Suprapubic skin (tissue), 4 donors: ENCODE measurements at regions not wholly inside any gene's neighbourhood (a gene's known extent, or its start where the extent isn't known, plus 50 kb on each side); places are given as distances from the start of the nearest gene placed in this dataset.

ENCODE experiments used
- DNase-seq, 2 donors: peaks; one replicate each; pipeline ENCODE4 v3.0.0-alpha.2; 2019; ENCODE audit warnings: low spot score in 2 of 2
- H3K27ac ChIP-seq: fragments of 200-600 bp; sonication (generic); one replicate; pipeline ENCODE4 v1.5.1; 2019
- H3K27me3 ChIP-seq: fragments of 200-600 bp; sonication (generic); one replicate; pipeline ENCODE4 v1.5.1; 2019
- H3K36me3 ChIP-seq: fragments of 200-600 bp; sonication (generic); one replicate; pipeline ENCODE4 v1.5.1; 2019
- H3K4me1 ChIP-seq: fragments of 200-600 bp; sonication (generic); one replicate; pipeline ENCODE4 v1.5.1; 2019
- H3K4me3 ChIP-seq: fragments of 200-600 bp; sonication (generic); one replicate; pipeline ENCODE4 v1.5.1; 2019; ENCODE audit warnings: mild to moderate bottlenecking
- H3K9me3 ChIP-seq: fragments of 200-600 bp; sonication (generic); one replicate; pipeline ENCODE4 v1.5.1; 2019
- EP300 ChIP-seq: sonication (generic); formaldehyde crosslinking; IDR thresholded peaks from one replicate; pipeline ENCODE4 v1.6.1; 2017; ENCODE audit warnings: antibody characterized with exemption
- POLR2A ChIP-seq, 2 donors: fragments of 450-650 bp; IDR thresholded peaks; one replicate each; pipeline ENCODE4 v1.6.1; 2017; ENCODE audit warnings: antibody characterized with exemption in 2 of 2, mild to moderate bottlenecking in 2 of 2, moderate library complexity in 2 of 2
- POLR2AphosphoS5 ChIP-seq, 3 donors: sonication (generic); formaldehyde crosslinking; IDR thresholded peaks; one replicate each; pipeline ENCODE4 v1.6.1; 2017; ENCODE audit warnings: antibody characterized with exemption in 3 of 3
- WGBS: methylation state at CpG from one replicate; pipeline ENCODE4 v1.1.5; 2018; 5-methylcytosine and 5-hydroxymethylcytosine counted together
- TF ChIP-seq, protein P1 (sequence below), 2 donors: fragments of 200-600 bp in 1 of 2; fragments of 450-650 bp in 1 of 2; sonication (generic) in 1 of 2; IDR thresholded peaks; one replicate each; pipeline ENCODE4 v1.5.1; 2016 to 2019; ENCODE audit warnings: antibody characterized with exemption in 2 of 2, mild to moderate bottlenecking in 1 of 2, moderate library complexity in 1 of 2

DNA sequence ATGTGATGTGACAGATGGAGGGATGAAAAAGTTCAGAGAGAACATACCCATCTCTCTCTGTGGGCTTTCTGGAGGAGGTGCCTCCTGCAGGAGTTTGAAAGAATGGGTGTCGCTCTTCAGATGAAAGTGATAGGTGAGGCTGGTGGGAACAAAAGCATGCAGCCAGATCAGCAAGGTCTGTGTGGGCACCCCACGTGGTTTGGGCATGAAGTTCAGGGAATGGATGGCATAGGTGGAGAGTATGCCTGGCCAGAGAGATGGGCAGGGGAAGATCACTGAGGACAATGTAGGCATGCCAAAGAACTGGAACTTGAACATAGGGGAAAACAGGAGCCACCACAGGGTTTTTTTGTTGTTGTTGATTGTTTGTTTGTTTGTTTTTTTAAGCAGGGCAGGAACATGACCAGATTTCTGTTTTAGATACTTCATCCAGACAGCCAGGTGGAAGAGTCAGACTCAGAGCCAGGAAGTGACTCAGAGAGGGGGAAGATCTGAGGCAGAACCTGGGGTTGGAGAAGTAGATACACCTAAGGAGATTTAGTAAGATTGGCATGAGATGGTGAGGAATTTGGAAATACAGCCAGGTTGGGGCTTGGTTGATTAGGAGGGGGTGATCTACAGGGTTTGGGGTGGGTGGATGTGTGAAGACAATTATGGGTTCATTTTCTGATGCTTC lies 64.8 kb upstream of the CLSTN2 start:
- Histone ChIP-seq H3K27ac (no peak overlapping the region), H3K36me3 (no peaks in the 10 kb centered on the region), H3K9me3 (peaks cover 3% of the 10 kb centered on the region), H3K4me1 (no peaks in the 10 kb centered on the region), H3K4me3 (no peak overlapping the region), H3K27me3 (no peaks in the 10 kb centered on the region)
- 51% methylated on average over 2 of the region's 2 CpGs for WGBS
- TF ChIP-seq POLR2A (IDR thresholded peaks at IDR 0.05) (no peak), POLR2AphosphoS5 (IDR thresholded peaks at IDR 0.05) (no peak), EP300 (no peak)
- TF ChIP-seq, protein P1, sequence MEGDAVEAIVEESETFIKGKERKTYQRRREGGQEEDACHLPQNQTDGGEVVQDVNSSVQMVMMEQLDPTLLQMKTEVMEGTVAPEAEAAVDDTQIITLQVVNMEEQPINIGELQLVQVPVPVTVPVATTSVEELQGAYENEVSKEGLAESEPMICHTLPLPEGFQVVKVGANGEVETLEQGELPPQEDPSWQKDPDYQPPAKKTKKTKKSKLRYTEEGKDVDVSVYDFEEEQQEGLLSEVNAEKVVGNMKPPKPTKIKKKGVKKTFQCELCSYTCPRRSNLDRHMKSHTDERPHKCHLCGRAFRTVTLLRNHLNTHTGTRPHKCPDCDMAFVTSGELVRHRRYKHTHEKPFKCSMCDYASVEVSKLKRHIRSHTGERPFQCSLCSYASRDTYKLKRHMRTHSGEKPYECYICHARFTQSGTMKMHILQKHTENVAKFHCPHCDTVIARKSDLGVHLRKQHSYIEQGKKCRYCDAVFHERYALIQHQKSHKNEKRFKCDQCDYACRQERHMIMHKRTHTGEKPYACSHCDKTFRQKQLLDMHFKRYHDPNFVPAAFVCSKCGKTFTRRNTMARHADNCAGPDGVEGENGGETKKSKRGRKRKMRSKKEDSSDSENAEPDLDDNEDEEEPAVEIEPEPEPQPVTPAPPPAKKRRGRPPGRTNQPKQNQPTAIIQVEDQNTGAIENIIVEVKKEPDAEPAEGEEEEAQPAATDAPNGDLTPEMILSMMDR (IDR thresholded peaks at IDR 0.05) = no peak
- DNase-seq = no peak

DNA sequence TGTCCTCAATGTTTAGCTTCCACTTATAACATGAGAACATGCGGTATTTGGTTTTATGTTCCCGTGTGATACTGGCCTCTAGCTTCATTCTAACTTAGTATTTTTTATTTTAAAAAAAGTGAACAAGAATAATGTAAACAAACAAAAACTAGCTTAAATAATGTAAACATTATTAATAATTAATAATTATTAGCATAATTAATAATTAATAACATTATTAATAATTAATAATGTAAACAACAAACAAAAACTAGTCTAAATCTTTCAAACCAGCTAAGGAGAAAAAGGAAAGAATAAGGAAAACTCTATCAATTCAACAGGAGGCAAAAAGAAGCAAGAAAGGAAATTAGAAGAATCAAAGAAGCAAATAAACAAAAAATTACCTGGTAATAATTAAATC lies 66.2 kb upstream of the CLSTN2 start:
- Histone ChIP-seq H3K27ac (no peak overlapping the region), H3K27me3 (no peaks in the 10 kb centered on the region), H3K9me3 (peaks cover 3% of the 10 kb centered on the region), H3K4me3 (no peak overlapping the region), H3K36me3 (no peaks in the 10 kb centered on the region), H3K4me1 (no peaks in the 10 kb centered on the region)
- DNase-seq = no peak
- TF ChIP-seq POLR2AphosphoS5 (IDR thresholded peaks at IDR 0.05) = no peak
- TF ChIP-seq POLR2A (IDR thresholded peaks at IDR 0.05) = no peak
- TF ChIP-seq, protein P1 (IDR thresholded peaks at IDR 0.05) = no peak
- TF ChIP-seq EP300 = no peak
- WGBS = 93% methylated on average over 2 of the region's 2 CpGs

DNA sequence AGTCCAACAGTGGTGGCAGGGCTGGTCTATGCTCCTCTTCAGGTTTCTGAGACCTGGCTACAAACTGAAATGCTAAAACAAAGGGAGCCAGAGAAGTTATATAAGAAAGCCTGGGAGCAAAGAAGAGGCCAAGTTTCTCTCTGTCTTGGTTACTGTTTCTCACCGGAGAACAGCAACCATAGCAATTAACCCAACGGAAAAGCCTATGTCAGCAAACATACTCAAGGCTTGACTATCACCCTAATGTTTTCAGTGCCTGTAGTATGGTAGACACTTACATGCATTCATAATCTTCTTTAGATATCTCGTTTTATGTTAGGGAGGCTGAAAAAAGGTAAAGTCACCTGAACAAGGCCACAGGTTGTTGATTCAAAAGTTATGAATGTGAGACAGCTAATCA lies 86.3 kb upstream of the CLSTN2 start:
- H3K4me3 ChIP-seq = no peak overlapping the region
- no peak overlapping the region for H3K27ac ChIP-seq
- no peak for DNase-seq
- no peaks in the 10 kb centered on the region for H3K36me3 ChIP-seq
- WGBS = 34% methylated on average over 3 of the region's 3 CpGs
- H3K4me1 ChIP-seq = no peaks in the 10 kb centered on the region
- TF ChIP-seq POLR2A (IDR thresholded peaks at IDR 0.05) (no peak), POLR2AphosphoS5 (IDR thresholded peaks at IDR 0.05) (no peak), EP300 (no peak)
- TF ChIP-seq, protein P1 (IDR thresholded peaks at IDR 0.05) = no peak
- no peaks in the 10 kb centered on the region for H3K27me3 ChIP-seq
- no peaks in the 10 kb centered on the region for H3K9me3 ChIP-seq

DNA sequence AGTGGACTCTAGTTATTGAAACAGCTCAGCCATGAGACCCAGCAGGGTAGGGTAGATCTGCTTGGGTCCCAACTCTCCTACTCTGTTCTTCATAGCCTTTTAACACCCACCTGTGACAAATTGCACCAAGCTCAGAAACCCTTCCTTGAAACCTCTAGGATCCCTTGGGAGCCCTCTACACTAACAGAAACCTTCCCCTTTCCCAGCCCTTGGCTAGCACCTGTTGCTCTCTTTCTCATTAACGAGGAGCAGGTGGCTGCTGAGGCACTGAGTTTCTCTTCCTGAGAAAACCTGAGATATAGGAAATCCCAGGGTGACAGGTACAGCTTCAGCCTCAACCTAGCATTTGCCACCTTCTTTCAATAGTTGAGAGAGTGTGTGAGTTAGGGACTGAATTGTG lies 88.3 kb upstream of the CLSTN2 start:
- Histone ChIP-seq H3K4me1 (no peaks in the 10 kb centered on the region), H3K36me3 (no peaks in the 10 kb centered on the region), H3K4me3 (no peak overlapping the region), H3K27me3 (no peaks in the 10 kb centered on the region), H3K9me3 (no peaks in the 10 kb centered on the region), H3K27ac (no peak overlapping the region)
- WGBS = 31% methylated on average over 1 of the region's 1 CpG
- TF ChIP-seq POLR2A (IDR thresholded peaks at IDR 0.05) = no peak
- no peak for TF ChIP-seq EP300
- TF ChIP-seq POLR2AphosphoS5 (IDR thresholded peaks at IDR 0.05) = no peak
- no peak for DNase-seq

DNA sequence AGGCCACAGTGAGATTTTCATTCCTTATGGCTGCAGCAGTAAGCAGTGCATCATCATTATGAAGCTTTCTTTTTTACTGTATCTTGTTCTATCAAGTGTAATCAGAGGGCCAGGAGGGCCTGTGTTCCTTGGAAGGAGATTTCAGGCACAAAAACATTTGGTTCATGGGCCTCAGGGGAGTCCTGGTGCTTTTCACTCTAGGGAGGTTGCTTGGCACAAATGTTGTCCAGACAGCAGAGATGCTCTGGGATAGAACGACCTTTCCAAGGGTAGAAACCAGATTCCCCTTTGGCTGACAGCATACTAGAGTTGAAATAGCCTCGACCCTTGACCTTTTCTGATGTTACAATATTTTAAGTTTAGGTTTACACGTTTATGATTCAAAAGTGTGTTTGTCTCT lies 95.3 kb upstream of the CLSTN2 start:
- 55% methylated on average over 3 of the region's 3 CpGs for WGBS
- H3K27ac ChIP-seq = no peak overlapping the region
- no peaks in the 10 kb centered on the region for H3K36me3 ChIP-seq
- no peaks in the 10 kb centered on the region for H3K27me3 ChIP-seq
- H3K4me3 ChIP-seq = no peak overlapping the region
- H3K9me3 ChIP-seq = no peaks in the 10 kb centered on the region
- peaks cover 2% of the 10 kb centered on the region for H3K4me1 ChIP-seq
- no peak for TF ChIP-seq EP300
- TF ChIP-seq, protein P1 (IDR thresholded peaks at IDR 0.05) = no peak
- DNase-seq = no peak

DNA sequence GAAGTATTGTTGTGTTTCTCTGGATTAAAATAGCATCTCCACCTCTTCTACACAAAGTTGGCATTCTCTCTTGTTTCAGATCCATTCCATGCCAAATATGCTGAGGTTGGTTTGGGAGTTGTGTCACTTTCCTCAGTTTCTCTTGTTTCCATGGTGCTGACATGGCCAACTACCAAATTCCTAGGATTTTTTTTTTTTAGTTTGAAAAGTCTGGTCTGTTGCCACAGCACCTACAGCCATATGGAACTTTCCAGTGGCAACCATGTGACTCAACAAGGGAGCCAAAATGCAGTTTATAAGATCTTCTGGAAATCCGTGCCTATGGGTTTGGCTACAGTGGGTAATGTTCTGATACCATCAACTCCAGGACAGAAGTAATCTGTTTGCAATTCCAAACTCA lies 96.0 kb upstream of the CLSTN2 start:
- no peaks in the 10 kb centered on the region for H3K9me3 ChIP-seq
- DNase-seq = no peak
- no peak overlapping the region for H3K4me3 ChIP-seq
- H3K36me3 ChIP-seq = no peaks in the 10 kb centered on the region
- TF ChIP-seq, protein P1 (IDR thresholded peaks at IDR 0.05) = no peak
- TF ChIP-seq POLR2AphosphoS5 (IDR thresholded peaks at IDR 0.05) = no peak
- TF ChIP-seq EP300 = no peak
- no peak for TF ChIP-seq POLR2A (IDR thresholded peaks at IDR 0.05)
- H3K27me3 ChIP-seq = no peaks in the 10 kb centered on the region
- H3K27ac ChIP-seq = no peak overlapping the region
- peaks cover 2% of the 10 kb centered on the region for H3K4me1 ChIP-seq
- WGBS = 36% methylated on average over 1 of the region's 1 CpG
